Left lung (tissue), 4 donors: ENCODE measurements at regions not wholly inside any gene's neighbourhood (a gene's known extent, or its start where the extent isn't known, plus 50 kb on each side); places are given as distances from the start of the nearest gene placed in this dataset.

Experiments used
- ATAC-seq: fragments of 200-7000 bp; cut with Tn5 transposase; one replicate; pipeline ENCODE4 v1.9.1; 2020; ENCODE audit warnings: moderate library complexity
- DNase-seq, 4 donors: peaks; one replicate each; pipeline ENCODE4 v3.0.0-alpha.2; 2013 to 2020
- H3K27ac ChIP-seq, 2 donors: fragments of 200-600 bp; sonication (generic) in 1 of 2; one replicate each; pipeline versions ENCODE4 v1.5.0 to v1.8.0; 2020 to 2021
- H3K27me3 ChIP-seq, 2 donors: fragments of 200-600 bp; sonication (generic) in 1 of 2; one replicate each; pipeline versions ENCODE4 v1.5.0 to v1.8.0; 2020 to 2021
- H3K36me3 ChIP-seq, 2 donors: fragments of 200-600 bp; sonication (generic) in 1 of 2; one replicate each; pipeline versions ENCODE4 v1.5.0 to v1.8.0; 2020 to 2021
- H3K4me1 ChIP-seq, 2 donors: fragments of 200-600 bp; one replicate each; pipeline ENCODE4 v1.8.0; 2021
- H3K4me3 ChIP-seq, 2 donors: fragments of 200-600 bp; sonication (generic) in 1 of 2; one replicate each; pipeline versions ENCODE4 v1.5.0 to v1.8.0; 2020 to 2021; ENCODE audit warnings: mild to moderate bottlenecking in 1 of 2
- H3K9me3 ChIP-seq, 2 donors: fragments of 200-600 bp; sonication (generic) in 1 of 2; one replicate each; pipeline versions ENCODE4 v1.5.0 to v1.8.0; 2020 to 2021
- intact Hi-C, 2 donors: fragments of 100-400 bp; cut with DNase I; formaldehyde crosslinking; loops; one replicate each; pipeline versions ENCODE4 v1.11.2 to v1.14.2; 2022
- TF ChIP-seq, protein P1 (sequence below), 2 donors: fragments of 200-600 bp; sonication (generic) in 1 of 2; IDR thresholded peaks; one replicate each; pipeline versions ENCODE4 v1.5.0 to v1.8.0; 2021; ENCODE audit warnings: antibody characterized with exemption in 2 of 2
- donor health status: DM: no; HTN: yes; CAD: no.
- donor health status: DM: no; HTN: no; CAD: no.

DNA sequence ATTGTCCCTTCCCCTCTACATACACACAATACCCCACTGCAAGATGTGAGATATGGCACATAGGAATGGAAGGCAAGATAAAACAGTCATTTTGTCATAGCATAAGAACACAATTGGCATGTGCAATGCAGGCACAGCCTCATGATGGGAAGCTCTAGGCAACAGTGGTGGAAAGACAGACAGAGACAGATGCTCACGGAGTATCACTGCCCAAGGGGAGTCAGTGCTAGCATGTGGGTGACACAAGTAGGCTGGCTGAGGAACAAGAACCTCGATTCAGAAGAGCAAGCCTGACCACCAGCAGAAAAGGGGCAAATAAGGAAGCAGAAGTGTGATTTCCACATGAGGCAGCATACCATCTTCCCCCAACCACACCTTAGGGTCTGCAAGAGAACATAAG, 323.6 kb downstream of the PAX3 start:
- no peaks in the 10 kb centered on the region for H3K4me1 ChIP-seq
- no peaks in the 10 kb centered on the region for H3K27me3 ChIP-seq
- intact Hi-C loops: no loop called here
- H3K36me3 ChIP-seq: no peaks in the 10 kb centered on the region
- ATAC-seq (no peak), DNase-seq (no peak)
- TF ChIP-seq, protein P1, sequence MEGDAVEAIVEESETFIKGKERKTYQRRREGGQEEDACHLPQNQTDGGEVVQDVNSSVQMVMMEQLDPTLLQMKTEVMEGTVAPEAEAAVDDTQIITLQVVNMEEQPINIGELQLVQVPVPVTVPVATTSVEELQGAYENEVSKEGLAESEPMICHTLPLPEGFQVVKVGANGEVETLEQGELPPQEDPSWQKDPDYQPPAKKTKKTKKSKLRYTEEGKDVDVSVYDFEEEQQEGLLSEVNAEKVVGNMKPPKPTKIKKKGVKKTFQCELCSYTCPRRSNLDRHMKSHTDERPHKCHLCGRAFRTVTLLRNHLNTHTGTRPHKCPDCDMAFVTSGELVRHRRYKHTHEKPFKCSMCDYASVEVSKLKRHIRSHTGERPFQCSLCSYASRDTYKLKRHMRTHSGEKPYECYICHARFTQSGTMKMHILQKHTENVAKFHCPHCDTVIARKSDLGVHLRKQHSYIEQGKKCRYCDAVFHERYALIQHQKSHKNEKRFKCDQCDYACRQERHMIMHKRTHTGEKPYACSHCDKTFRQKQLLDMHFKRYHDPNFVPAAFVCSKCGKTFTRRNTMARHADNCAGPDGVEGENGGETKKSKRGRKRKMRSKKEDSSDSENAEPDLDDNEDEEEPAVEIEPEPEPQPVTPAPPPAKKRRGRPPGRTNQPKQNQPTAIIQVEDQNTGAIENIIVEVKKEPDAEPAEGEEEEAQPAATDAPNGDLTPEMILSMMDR (IDR thresholded peaks at IDR 0.05): no peak
- no peak overlapping the region for H3K27ac ChIP-seq
- no peaks in the 10 kb centered on the region for H3K9me3 ChIP-seq
- H3K4me3 ChIP-seq: no peak overlapping the region

DNA sequence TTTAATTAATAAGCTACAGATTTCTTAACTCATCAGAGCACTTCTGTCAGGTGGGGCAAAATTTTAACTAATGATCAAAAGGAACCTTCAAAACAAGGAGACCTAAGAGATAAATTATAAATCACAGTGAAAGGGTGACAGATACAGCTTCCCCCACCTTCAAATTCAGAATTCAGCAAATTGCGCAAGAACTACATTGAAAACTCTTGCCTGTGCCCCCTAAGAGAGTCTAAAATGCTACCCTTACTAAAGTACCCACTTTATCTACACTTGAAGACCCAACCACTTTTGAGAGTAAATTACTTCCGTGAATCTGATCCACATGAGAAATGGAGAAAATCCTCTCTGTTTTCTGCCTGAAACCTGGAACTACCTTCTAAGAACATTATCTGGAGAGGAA, 324.9 kb downstream of the PAX3 start:
- Histone ChIP-seq H3K27me3 (no peaks in the 10 kb centered on the region), H3K4me1 (no peaks in the 10 kb centered on the region), H3K27ac (no peak overlapping the region), H3K9me3 (no peaks in the 10 kb centered on the region), H3K36me3 (no peaks in the 10 kb centered on the region), H3K4me3 (no peak overlapping the region)
- intact Hi-C loops: no loop called here
- TF ChIP-seq, protein P1 (IDR thresholded peaks at IDR 0.05): no peak
- no peak for ATAC-seq
- no peak for DNase-seq

- no peak overlapping the region for H3K27ac ChIP-seq
- H3K9me3 ChIP-seq: no peaks in the 10 kb centered on the region
- no peaks in the 10 kb centered on the region for H3K4me1 ChIP-seq
- no peaks in the 10 kb centered on the region for H3K36me3 ChIP-seq
- ATAC-seq: no peak
- DNase-seq: no peak
- TF ChIP-seq, protein P1 (IDR thresholded peaks at IDR 0.05): no peak
- no peak overlapping the region for H3K4me3 ChIP-seq
- intact Hi-C loops: no loop called here
- H3K27me3 ChIP-seq: no peaks in the 10 kb centered on the region
These were observed 325.3 kb downstream of the PAX3 start for GRCh38 chr2:221973502-221973901.

GRCh38 chr2:221972813-221973478, 325.9 kb downstream of the PAX3 start:
- intact Hi-C loops: no loop called here
- Histone ChIP-seq H3K9me3 (no peaks in the 10 kb centered on the region), H3K36me3 (no peaks in the 10 kb centered on the region), H3K4me3 (no peak overlapping the region), H3K27me3 (no peaks in the 10 kb centered on the region), H3K4me1 (no peaks in the 10 kb centered on the region), H3K27ac (no peak overlapping the region)
- ATAC-seq (peak; percentile 47), DNase-seq (no peak)
- TF ChIP-seq, protein P1 (IDR thresholded peaks at IDR 0.05): no peak

- intact Hi-C loops: no loop called here
- Histone ChIP-seq H3K9me3 (no peaks in the 10 kb centered on the region), H3K36me3 (no peaks in the 10 kb centered on the region), H3K27ac (no peak overlapping the region), H3K4me3 (no peak overlapping the region), H3K4me1 (no peaks in the 10 kb centered on the region), H3K27me3 (no peaks in the 10 kb centered on the region)
- TF ChIP-seq, protein P1 (IDR thresholded peaks at IDR 0.05): no peak
- no peak for ATAC-seq
- no peak for DNase-seq
These were observed 328.4 kb downstream of the PAX3 start for GRCh38 chr2:221970389-221970788.
